HUES6 (cell line): ENCODE measurements at regions not wholly inside any gene's neighbourhood (a gene's known extent, or its start where the extent isn't known, plus 50 kb on each side); places are given as distances from the start of the nearest gene placed in this dataset.

ENCODE experiments used
- H3K27ac ChIP-seq: 2 replicates; pipeline ENCODE4 v1.7.0; 2013; ENCODE audit warnings: low read depth, mild to moderate bottlenecking, low read length, inconsistent platforms
- H3K27me3 ChIP-seq: 2 replicates; pipeline ENCODE4 v1.6.1; 2013; ENCODE audit warnings: low read length; ENCODE audit not compliant: control insufficient read depth, insufficient read depth
- H3K36me3 ChIP-seq: 2 replicates; pipeline ENCODE4 v1.6.1; 2013; ENCODE audit warnings: low read length; ENCODE audit not compliant: control insufficient read depth, insufficient read depth
- H3K4me1 ChIP-seq: 2 replicates; pipeline ENCODE4 v1.6.1; 2013; ENCODE audit warnings: low read length; ENCODE audit not compliant: control insufficient read depth, insufficient read depth
- H3K4me3 ChIP-seq: 2 replicates; pipeline ENCODE4 v1.5.1; 2013; ENCODE audit warnings: low read depth, low read length
- H3K9ac ChIP-seq: one replicate; pipeline ENCODE4 v1.6.1; 2013; ENCODE audit warnings: mild to moderate bottlenecking, low read length
- H3K9me3 ChIP-seq: 2 replicates; pipeline ENCODE4 v1.6.1; 2013; ENCODE audit warnings: low read depth, low read length; ENCODE audit not compliant: control insufficient read depth, insufficient read depth

DNA sequence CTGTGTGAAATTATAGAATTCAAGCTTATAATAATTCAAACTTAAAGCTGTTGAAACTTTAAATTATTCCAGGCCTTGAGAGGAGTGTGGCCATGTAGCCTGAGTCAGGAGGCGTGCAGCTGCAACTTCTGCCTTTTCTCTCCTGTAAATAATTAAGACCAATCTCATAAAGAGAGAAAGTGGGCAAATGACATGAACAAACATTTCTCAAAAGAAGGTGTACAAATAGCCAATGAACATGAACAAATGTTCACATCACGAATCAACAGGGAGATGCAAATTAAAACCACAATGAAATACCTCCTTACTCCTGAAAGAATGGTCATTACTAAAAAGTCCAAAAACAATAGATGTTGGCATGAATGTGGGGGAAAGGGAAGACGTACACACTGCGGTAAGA lies 149.1 kb upstream of the MYCN start:
- Histone ChIP-seq H3K4me1 (no peaks in the 10 kb centered on the region), H3K4me3 (no peak overlapping the region), H3K36me3 (no peaks in the 10 kb centered on the region), H3K9ac (no peak overlapping the region), H3K27ac (no peak overlapping the region), H3K27me3 (no peaks in the 10 kb centered on the region), H3K9me3 (no peaks in the 10 kb centered on the region)

DNA sequence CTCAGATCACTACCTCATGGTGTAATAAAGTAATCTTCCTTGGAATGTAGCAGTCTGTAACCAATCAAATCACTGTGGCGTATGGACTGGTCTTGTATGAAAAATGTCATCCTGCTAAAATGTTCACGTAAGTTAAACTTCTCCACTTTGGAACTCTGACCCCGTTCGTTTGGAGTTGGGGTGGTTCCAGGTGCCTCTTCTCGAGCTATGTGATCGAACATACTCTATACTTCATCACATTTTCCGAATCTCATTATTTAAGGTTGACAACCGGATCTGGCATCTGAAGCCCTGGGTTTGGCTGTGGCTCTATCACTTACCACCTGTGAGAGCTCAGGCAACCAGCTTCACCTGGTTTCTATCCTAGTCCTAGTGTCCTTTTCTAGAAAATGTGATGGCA lies 148.0 kb upstream of the MYCN start:
- H3K36me3 ChIP-seq, result no peaks in the 10 kb centered on the region
- H3K4me3 ChIP-seq, result no peak overlapping the region
- H3K9me3 ChIP-seq, result no peaks in the 10 kb centered on the region
- no peaks in the 10 kb centered on the region for H3K4me1 ChIP-seq
- no peaks in the 10 kb centered on the region for H3K27me3 ChIP-seq
- no peak overlapping the region for H3K9ac ChIP-seq
- no peak overlapping the region for H3K27ac ChIP-seq

DNA sequence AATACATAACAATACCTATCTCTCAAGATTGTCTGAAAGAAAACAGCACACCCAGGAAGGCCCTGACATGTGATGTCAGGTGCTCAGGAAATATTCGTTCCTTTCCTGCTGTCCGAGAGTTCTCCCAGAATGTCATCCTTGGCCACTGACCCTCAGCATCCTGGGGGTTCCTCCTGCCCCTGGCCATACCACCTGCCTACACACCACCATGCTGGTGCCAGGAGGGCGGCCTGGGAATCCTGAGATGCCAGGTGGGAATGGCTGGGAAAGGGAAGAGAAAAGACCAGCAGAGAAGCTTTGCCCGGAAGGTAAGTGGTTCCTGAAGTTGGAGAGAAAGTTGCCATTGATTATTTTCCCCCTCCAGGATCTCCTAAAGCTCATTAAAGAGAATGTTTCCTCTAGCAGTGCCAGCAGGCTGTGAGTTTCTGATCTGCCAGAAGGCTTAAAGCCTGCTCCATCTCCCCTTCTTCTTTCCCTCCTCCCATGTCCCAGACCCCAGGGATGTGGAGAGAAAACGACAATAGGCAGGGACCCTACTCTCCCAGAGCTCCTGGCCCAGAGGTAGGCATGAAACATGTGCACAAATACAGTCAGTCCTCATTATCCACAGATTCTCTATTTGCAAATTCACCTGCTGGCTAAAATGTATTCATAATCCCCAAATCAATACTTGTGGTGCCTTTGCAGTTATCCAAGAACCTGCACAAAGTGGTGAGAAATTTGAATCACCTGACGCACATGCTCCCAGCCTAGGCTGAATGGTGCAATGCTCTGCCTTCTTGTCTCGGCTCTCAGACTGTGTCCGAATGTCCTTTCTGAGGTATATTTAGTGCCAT lies 147.1 kb upstream of the MYCN start:
- Histone ChIP-seq H3K4me3 (no peak overlapping the region), H3K9ac (no peak overlapping the region), H3K27me3 (no peaks in the 10 kb centered on the region), H3K27ac (no peak overlapping the region), H3K36me3 (no peaks in the 10 kb centered on the region), H3K4me1 (peaks cover 5% of the 10 kb centered on the region; the same call in 1 of the 2 replicates), H3K9me3 (no peaks in the 10 kb centered on the region)

DNA sequence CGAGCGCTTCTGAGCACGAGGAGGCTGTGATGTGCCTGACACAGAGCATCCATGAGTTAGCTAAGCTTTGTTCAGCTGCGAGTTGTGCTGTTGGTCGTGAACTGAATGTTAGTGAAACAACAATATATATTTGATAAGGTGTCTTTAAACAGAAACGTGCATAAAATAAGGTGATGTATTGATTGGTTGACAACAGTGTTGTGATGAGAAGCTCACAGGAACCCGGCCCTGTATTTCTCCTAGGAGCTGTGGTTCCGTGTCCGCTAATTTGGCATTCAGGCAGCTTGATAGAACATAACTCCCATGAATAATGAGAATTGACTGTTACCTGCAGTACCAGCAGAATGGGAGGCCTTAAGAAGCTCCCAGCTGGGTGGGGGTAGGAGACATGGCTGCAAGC lies 146.4 kb upstream of the MYCN start:
- Histone ChIP-seq H3K27me3 (no peaks in the 10 kb centered on the region), H3K36me3 (no peaks in the 10 kb centered on the region), H3K4me3 (no peak overlapping the region), H3K27ac (no peak overlapping the region), H3K9ac (no peak overlapping the region), H3K4me1 (peaks cover 5% of the 10 kb centered on the region; the same call in 1 of the 2 replicates), H3K9me3 (no peaks in the 10 kb centered on the region)

DNA sequence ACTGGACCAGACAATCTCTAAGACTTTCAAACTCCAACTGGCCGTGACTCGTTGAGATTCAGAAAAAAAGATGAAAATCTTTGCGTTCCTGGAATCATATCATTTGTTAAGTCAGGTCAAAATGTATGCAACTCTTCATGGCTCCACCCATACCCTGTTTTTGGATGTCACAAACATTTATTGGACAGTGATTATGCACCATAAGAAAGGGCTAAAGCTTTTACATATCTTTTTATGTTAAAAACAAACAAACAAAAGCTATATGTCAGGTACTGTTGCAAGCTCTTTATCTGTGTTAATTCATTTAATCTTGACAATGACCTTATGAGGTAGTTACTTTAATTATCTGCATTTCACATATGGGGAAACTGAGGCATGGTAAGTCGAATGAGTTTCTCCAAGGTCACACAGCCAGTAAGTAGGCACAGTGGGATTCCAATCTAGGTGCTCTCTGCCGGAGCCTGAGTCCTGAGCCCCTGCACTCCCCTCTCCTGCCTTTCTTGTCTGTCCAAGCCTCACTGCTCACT lies 145.7 kb upstream of the MYCN start:
- no peaks in the 10 kb centered on the region for H3K27me3 ChIP-seq
- H3K4me3 ChIP-seq, result no peak overlapping the region
- H3K9me3 ChIP-seq, result no peaks in the 10 kb centered on the region

DNA sequence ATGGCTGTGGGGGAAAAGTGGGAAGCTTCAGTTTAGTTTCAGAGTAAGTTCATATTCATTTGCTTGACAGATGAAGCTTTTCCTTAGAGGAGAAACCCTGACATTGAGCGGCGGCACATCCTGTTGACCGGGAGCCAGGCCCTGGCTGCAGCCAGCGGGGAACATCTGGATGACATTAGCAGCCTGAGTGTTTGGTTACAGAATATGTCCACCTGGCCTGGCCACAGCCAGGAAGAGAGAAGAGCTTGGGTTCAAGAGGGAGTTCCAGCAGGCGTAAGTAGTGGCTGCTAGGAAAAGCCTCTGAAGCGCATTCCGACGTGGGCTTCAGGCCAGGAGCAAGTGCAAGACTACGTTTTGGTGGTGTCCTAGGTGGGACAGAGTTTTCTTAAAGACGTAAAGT lies 144.9 kb upstream of the MYCN start:
- no peak overlapping the region for H3K27ac ChIP-seq
- H3K4me3 ChIP-seq, result no peak overlapping the region
- H3K27me3 ChIP-seq, result no peaks in the 10 kb centered on the region
- no peaks in the 10 kb centered on the region for H3K9me3 ChIP-seq
- H3K36me3 ChIP-seq, result no peaks in the 10 kb centered on the region
- peaks cover 5% of the 10 kb centered on the region; the same call in 1 of the 2 replicates for H3K4me1 ChIP-seq
- no peak overlapping the region for H3K9ac ChIP-seq

More for the DNA sequence above, 145.7 kb upstream of the MYCN start:
- H3K27ac ChIP-seq, result no peak overlapping the region
- no peak overlapping the region for H3K9ac ChIP-seq
- H3K36me3 ChIP-seq, result no peaks in the 10 kb centered on the region
- peaks cover 5% of the 10 kb centered on the region; the same call in 1 of the 2 replicates for H3K4me1 ChIP-seq

DNA sequence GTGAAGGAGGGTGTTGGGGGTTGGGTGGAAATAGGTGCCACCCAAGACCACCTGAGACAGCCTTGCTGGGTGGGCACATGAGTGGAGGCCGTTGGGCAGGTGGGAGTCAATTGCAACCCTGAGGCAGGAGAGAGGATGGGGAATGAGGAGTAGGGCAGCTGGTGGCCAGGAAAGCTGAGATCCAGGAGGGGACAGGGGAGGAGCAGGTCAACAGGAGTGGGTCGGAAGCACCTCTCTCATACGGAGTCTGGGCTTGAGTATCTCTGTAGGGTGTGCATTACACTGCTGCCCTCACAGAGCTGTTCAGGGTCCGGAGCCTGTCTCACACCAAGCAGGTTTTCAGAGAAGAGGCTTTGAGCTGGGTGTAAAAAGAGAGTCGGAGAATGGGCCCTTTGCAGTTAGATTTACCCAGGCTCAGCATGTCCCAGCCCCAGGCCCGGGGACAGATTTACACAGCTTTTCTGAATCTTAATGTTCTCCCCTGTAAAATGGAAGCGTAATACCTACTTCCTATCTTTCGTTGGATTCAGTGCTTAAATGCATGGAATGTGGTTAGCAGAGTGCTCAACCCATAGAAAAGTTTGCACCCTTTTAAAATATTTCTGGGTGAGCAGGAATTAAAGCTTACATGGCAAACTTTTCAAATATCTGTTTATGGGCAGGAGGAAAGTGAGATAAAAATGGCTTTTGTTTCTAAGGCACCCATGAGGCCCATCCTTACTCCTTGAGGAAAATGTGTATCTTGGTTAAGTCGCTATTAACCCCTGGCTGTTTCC lies 144.0 kb upstream of the MYCN start:
- Histone ChIP-seq H3K9ac (no peak overlapping the region), H3K4me1 (peaks cover 13% of the 10 kb centered on the region), H3K4me3 (no peak overlapping the region), H3K27me3 (no peaks in the 10 kb centered on the region), H3K9me3 (no peaks in the 10 kb centered on the region), H3K27ac (no peak overlapping the region), H3K36me3 (no peaks in the 10 kb centered on the region)

DNA sequence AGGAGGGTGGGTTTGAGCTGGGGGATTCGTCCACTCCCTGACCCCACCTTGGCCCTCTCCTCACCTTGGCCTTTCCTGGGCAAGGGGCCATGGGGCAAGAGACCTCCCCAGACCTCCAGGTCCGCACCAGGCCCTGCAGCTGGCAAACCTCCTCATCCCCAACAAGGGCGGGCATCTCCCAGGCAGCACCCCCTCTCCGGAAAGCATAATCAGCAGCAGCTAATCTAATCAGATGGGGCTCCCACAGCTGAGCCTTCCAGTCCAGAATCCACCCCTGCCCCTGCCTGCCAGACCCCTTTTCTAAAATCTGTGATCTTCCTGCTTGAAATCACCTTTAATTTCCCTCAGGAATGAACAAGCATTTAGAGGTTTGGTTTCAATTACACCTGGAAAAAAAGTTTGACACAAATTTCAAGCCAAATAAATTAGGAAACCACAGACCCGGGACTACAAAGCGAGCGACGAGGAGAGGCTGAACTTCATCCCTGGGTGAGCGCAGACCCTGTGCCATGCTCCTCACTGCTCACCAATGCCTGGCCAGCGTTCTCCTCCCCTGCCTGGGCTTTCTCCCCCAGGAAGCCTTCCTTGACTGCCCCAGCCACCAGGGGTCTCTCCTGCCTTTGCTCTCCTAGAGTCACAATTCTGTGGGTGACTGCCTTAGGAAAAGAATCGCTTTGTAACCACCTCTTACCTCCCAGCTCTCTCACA lies 143.0 kb upstream of the MYCN start:
- H3K36me3 ChIP-seq, result no peaks in the 10 kb centered on the region
- no peaks in the 10 kb centered on the region for H3K9me3 ChIP-seq
- H3K4me3 ChIP-seq, result no peak overlapping the region
- H3K27me3 ChIP-seq, result no peaks in the 10 kb centered on the region
- peaks cover 13% of the 10 kb centered on the region for H3K4me1 ChIP-seq
- no peak overlapping the region for H3K27ac ChIP-seq
- no peak overlapping the region for H3K9ac ChIP-seq

DNA sequence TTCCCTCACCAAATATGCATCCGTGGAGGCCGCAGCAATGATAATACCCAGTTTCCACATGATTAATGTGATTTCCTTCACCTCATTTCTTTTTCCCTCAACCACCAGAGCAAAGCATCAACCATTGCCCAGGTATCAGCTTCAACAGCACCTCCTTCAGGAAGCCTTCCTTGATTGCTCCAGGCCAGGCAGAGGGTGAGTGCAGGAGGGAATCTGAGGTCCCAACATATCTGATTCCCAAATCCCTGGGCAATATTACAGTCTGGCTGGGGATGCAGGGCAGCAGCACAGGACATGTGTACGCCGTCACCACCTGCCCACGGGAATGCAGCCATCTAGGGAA lies 142.4 kb upstream of the MYCN start:
- no peak overlapping the region for H3K4me3 ChIP-seq
- no peaks in the 10 kb centered on the region for H3K36me3 ChIP-seq
- H3K4me1 ChIP-seq, result peaks cover 13% of the 10 kb centered on the region
- H3K9ac ChIP-seq, result no peak overlapping the region
- H3K9me3 ChIP-seq, result no peaks in the 10 kb centered on the region
- H3K27ac ChIP-seq, result no peak overlapping the region
- no peaks in the 10 kb centered on the region for H3K27me3 ChIP-seq

DNA sequence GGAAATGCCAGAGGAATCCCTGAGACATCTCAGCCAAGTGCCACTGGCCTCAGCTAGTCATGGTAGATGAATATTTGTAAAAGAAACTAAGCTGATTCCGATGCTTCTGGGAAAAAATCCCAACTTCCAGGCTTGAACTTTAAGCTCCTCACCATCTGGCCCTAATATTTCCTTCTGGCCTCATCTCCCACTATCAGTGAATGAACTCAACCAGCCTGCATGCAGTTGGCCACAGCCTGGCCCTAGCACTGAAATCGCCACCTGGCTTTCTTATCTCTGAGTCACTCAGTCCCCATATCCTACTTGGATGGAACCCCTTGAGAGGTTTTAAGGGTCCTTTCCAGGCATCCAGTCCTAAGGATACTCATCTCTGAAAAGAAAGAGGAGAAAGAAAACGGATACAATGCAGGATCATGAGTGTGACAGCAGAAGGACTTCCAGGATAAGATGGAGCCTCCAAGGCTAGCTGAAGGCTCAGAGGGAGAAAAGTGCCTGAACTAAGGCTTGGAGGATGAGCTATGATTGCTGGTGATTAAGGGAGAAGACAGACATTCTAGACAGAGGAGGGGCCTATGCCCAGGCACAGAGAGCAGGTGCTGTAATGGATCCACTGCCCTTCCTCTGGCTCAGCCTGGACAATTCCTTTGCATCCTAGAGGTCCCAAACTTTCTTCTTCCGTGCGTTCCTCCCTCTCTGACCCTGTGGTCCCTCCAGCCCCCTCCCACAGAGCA lies 141.5 kb upstream of the MYCN start:
- peaks cover 13% of the 10 kb centered on the region for H3K4me1 ChIP-seq
- H3K9me3 ChIP-seq, result no peaks in the 10 kb centered on the region
- no peak overlapping the region for H3K9ac ChIP-seq
- H3K36me3 ChIP-seq, result no peaks in the 10 kb centered on the region
- no peaks in the 10 kb centered on the region for H3K27me3 ChIP-seq
- no peak overlapping the region for H3K4me3 ChIP-seq
- H3K27ac ChIP-seq, result no peak overlapping the region
